RPMI8226 (cell line): ENCODE measurements at regions not wholly inside any gene's neighbourhood (a gene's known extent, or its start where the extent isn't known, plus 50 kb on each side); places are given as distances from the start of the nearest gene placed in this dataset.

ENCODE experiments used
- DNase-seq: peaks from one replicate; pipeline ENCODE4 v3.0.0-alpha.2; 2015

DNA sequence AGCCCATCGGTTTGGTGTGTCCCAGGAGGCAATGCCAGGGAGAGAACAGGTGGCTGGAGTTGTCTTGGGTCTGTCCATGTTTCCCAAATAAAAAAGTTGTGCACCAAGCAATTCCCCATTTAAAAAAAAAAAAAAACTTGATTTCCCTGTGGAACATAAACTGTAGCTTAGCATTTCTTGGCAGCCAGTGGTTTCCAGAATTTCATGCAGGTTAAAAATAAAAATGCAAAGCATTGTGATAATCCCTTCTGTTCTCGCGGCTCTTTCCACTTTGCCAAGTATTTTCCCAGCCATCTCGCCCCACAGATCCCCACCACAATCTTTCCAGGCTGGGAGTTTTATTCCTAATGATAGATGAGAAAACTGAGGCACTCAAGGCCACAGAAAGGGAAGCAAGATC is 51.4 kb upstream of the MSX1 start:
- no peak for DNase-seq

DNA sequence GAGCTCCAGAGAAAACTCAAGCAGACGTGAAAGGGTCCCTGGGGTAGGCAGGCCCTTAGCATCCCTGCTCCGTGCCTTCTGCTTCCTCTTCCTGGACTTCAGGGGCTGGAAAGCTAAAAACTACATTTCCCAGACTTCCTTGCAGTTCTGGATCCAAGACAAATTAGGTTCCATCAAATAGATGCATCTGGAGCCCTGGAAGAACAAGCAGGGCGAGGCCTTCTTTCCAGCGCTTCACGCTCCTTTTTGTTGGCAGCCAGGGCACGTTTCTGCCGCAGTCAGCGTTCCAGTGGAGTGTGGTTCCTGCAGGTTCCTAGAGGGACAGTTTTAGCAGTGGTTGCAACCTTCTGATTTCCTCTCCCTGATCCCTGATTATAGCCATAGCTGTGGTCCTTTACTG is 53.6 kb upstream of the MSX1 start:
- no peak for DNase-seq

DNA sequence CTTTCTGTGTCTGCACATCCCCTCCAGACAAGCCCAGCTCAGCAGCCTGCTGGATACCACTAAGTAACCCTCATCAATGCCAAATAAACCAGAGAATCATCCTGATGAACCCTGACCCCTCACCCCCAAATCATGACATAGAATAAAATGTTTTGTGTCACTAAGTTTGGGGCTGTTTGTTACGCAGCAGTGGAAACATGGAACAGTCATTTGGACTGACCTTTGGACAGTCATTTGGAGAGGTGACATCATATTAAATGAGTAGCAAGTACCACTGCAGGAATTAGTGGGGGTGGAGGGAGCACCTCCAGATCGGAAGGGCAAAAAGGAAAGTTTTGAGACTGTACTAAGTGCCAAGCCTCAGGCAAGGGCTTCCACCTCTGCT is 55.6 kb upstream of the MSX1 start:
- DNase-seq = no peak

DNA sequence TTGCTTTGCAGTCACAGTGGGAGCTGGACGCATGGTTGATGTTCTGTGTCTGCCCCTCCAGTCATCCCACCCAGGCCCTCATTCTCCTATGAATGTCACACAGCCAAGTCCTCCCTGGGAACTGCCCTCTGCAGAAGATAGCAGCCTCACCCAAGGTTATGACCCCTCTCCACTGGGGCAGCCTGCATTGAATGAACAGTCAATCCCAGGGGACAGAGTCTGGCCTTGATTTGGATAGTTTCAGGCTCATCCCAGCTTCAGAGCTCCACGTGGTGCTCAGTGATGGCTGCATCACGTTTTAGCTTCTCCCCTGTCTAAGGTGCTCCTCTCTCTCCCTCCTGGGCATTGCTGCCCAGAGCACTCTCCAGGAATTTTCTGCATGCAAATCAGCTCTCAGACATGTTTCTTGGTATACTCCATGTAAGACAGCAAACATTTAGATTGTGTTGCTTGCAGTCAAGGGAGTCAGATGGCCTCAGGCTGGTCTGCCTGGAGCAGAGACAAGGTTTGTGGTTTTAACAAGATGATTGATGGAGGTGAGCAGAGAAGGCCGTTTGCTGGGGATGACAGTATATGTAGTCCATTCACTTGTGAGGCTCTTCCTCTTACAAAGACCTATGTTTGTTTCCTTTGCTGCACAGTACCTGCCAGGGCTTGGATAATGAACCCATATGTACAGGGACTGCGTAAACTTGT is 56.1 kb upstream of the MSX1 start:
- no peak for DNase-seq

DNA sequence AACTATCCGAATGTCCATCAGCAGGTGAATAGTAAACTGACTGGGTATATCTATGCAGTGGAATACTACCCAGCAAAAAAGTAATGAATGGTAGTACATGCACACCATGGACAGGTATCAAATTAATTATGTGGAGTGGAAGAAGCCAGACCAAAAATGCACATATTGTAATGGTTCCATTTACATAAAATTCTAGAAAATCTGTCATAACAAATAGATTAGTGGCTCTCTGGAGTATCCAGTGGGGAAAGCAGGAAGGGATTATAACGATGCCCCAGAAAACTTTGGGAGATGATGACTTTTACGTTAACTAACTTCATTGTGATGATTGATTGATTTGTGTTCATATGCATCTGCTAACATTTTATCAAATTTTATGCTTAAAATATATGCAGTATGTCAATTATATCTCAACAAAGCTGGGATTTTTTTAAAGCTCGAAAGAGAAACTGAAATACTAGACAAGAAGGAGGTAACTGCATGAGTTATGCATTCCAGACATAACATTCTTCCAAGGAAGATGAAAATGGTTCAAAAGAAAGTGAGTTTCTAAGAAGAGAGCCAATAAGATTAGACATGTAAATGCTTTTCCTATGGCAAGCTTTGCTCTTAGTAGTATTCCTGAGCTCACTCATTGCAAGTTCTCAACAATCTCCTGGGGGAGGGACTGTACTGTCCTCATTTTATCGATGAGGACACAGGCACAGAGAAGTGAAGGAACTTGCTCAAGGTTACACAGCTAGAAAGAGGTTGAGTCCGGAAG is 58.6 kb upstream of the MSX1 start:
- no peak for DNase-seq

DNA sequence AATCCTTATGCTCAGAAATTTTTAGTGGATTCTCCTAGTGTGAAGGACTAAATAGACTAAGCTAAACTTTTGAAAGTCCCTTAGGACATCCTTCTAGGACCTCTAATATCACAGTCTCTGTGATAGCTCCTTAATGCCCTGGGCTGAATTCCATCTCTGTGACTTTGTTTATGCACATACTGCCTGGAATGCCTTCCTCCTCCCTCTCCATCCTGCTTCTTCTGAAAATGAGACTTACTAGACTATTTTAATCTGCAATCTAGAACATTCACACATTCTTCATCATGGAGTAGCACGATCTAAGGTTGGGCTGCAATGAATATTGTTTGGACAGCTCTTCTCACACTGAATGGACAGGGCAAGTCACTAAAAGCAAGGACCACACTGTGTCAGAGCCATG is 65.0 kb upstream of the MSX1 start:
- no peak for DNase-seq

DNA sequence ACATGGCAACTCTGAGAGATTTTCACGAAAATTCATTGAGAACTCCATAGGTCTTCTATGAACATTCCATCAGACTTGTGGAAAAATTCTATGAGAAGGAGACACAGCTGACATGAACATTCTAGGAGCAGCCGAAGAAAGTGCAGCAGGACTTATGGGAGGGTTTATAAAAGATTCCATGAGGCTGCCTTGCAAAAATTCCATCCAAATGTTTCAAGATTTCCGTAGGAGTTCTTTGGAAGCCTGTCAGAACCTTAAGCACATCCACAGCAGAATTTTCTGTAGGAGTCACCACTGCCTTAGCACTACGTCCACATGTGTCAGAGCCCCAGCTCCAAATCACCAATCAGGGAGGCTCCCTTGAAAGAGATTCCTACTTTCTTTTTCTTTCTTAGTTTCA is 67.0 kb upstream of the MSX1 start:
- no peak for DNase-seq

DNA sequence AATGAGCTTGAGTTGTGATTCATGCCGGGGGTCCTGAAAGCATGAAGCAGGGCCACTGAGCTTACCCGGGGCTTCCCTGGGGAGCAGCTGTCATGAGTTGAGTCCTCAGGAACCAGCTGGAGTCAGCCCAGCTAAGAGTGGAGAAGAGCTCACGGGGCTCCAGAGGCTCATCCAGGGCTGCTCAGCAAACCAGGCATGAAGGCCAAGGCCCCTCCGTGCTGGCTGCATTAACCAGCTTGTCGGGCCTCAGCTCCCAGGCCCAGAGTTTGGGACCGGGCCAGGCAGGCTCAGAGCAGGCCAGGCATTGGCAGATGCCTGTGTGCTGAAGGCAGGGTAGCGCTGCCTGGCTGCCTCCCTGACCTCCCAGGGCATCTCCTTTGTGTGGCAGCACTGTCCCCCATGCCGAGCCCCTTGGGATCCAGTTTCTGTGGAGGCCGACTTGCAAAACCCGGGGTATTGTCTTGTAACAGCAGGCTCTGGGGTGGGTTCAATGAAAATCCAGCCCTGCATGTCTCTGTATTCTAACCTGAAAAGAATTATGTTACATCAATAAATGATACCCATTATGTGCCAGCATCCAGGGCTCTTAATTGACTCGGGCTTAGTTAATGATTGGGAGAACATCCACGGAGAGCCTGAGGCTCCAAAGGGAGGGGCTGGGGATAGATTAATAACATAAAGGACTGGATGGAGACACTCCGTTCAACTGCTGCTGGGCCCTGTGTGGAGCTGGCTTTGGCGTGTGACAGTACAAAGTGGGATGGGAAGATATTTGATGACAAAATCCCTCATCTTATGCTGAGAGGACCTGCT is 68.0 kb upstream of the MSX1 start:
- no peak for DNase-seq

DNA sequence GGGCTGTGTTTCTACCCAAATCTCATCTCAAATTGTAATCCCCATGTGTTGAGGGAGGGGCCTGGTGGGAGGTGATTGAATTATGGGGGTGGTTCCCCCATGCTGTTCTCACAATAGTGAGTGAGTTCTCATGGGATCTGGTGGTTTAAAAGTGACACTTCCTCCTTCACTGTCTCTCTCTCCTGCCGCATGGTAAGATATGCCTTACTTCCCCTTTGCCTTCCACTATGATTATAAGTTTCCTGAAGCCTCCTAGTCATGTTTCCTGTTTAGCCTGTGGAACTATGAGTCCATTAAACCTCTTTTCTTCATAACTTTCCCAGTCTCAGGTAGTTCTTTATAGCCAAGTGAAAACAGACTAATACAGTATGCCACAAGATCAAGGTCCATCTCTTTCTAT is 70.0 kb upstream of the MSX1 start:
- DNase-seq = no peak

DNA sequence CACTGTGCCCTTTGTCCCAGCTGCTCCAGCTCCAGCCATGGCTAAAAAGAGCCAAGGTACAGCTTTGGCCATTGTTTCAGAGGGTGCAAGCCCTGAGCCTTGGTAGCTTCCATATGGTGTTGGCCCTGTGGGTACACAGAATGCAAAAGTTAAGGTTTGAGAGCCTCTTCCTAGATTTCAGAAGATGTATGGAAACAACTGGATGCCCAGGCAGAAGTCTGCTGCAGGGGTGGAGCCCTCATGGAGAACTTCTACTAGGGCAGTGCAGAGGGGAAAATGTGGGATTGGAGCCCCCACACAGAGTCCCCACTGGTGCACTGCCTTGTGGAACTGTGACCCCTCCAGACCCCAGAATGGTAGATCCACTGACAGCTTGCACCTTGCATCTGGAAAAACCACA is 70.9 kb upstream of the MSX1 start:
- no peak for DNase-seq

DNA sequence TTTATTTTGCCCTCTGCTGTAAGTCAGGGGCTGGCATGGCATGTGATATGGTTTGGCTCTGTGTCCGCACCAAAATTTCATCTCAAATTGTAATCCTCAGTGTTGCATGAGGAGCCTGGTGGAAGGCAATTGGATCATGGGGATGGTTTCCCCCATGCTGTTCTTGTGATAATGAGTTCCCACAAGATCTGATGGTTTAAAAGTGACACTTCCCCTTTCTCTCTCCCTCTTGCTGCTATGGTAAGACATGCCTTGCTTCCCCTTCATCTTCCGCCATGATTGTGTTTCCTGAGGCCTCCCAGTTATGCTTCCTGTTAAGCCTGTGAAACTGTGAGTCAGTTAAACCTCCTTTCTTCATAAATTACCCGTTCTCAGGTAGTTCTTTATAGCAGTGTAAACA is 72.0 kb upstream of the MSX1 start:
- DNase-seq = no peak

DNA sequence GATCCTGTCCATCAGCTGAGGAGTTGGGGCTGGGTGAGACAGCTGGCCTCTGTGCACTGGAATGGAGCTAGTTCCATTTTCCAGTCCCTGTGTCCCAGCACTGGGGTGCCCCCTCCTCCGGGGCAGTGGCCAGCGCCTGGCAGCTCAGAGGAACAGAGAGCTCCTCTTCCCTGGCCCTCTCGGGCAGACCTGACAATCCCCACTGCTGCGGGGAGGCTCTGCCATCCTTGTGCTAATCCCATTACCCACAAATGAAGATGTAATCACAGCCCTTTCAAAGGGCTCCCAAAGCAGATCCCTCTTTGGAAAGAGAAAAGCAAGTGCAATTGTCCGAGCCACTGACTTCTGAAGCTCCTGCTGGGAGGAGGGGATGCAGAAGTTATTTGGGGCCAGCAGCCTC is 75.1 kb upstream of the MSX1 start:
- no peak for DNase-seq

DNA sequence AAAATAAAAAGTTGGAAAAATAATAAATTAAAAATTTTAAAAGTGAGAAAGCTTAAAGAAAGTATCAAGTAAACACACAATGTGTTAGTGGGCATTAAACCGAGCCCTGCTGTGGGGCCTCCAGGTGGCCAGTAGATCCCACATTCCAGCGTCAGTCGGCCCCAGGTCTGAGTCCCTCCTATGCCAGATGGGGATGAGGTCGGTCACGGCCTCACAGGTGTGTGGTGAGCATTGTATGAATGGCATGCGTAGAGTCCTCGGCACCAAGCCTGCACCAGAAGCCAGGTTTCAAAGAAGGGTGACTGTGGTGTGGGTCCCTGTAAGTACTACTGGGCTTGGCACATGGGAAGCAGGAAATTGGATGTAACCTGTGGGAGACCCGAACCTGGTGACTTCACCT is 75.6 kb upstream of the MSX1 start:
- DNase-seq = no peak

DNA sequence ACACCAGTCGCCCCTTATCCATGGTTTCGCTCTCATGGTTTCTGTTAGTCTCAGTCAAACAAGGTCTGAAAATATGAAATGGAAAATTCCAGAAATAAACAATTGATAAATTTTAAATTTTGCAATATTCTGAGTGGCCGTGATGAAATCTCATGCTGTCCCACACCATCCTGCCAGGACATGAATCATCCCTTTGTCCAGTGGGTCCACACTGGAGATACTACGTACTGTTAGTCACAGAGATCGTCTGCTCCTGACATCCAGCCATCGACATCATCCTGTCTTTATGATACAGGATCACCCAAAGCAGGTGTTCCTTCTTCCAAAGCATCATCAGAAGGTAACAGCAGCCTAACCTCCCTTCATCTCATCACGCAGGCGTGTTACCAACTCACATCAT is 76.5 kb upstream of the MSX1 start:
- DNase-seq = no peak

DNA sequence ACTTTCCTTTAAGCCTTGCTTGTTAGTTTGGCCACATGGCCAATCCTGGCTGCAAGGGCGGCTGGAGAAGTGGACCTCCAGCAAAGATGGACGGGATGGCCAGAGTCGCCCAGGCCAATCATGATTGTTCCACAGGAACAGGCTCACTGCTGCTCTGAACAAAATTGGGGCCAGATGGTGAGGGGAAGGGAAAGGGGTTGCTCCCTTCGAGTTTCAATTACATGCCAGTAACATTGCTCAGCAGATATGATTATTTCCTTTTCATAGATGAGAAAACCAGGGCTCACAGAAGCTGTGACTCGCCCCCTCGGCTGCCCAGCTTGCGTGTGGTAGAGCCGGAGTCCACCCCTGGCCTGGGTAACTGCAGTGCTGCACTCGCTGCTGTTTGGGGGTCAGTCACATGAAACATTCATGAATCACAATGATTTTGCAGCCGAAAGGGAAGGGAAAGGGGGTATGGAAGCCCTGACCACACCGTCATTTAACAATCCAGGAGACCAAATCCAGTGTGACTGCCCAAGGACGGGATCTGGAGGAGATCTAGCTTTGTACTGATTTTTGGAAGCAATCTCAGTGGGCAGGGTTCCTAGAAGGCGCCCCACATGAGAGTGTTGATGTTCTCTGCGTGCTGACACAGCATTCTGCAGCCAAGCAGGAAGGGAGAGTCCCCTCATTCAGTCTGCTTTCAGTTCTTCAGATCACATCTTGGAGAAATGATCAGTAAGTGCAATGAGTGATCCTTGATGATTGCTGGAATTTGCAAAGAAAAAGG is 77.3 kb upstream of the MSX1 start:
- DNase-seq = no peak

DNA sequence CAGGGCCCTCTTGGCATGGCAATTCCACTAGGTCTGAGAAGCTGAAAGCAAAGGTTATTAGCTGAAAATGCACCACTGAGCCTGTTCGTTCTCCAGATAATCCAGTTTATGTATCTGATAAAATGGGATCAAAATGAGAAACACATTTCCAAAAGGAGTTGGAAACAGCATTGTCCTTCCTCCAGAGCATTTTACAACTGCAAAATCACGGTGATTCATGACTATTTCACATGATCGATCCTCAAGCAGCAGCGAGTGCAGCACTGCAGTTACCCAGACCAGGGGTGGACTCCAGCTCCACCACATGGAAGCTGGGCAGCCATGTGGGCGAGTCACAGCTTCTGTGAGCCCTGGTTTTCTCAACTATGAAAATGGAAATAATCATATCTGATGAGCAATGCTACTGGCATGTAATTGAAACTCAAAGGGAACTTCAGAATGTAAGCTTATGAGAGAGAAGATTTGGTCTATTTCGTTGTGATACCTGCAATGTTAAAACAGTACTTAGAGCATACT is 78.7 kb upstream of the MSX1 start:
- DNase-seq = no peak

DNA sequence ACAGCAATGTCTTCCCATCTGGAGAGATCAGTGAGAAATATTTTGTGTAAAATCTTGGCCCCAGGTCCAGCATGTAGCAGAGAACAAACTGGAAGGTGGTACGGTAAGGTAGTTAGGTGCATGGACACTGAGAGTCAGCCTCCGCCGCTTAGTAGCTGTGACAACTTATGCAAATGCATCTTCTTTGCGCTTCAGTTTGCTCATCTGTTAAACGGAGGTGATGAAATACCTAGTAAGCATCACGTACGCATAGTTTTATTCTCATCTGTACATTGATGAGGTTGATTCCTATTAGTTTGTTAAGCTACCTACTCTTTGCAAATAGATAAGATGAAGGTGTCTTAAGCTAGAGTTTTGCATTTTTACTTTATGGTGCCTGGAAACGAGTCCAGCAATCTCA is 80.0 kb upstream of the MSX1 start:
- no peak for DNase-seq

DNA sequence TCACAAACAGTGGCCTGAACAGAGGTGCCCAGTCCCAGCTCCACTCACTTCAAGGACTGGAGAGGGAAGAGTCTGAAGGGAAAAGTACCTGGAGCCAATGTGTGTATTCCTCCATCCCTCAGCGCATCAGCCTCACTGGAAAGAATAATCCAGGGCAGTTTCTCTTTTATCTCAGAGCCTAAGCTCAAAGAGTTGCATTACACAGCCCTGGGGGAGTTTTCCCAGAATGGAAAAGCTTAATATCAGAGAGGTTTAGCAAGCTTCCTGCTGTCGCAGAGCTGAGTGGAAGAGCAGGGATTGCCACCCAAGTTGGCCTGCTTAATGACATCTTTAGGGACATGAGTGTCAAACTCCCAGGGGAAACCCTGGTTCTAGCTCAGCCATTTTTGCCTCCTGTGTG is 80.4 kb upstream of the MSX1 start:
- no peak for DNase-seq

DNA sequence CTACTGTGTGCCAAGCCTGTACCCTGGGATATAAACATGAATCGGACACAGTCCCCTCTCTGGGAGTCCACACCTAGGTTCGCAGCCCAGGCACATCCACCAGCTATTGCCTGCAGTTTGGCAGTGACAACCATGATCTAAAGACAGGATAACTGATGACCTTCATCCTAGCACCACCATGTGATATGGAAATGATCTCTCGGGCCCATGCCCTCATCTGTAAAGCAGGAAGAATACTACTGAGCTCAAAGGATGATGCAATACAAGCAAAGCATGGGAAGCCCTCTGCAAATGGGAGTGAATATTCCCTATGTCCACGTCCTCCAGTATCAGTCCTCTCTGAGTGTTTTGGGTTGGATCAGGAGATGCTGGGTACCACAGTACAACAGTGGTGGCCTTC is 80.9 kb upstream of the MSX1 start:
- no peak for DNase-seq

DNA sequence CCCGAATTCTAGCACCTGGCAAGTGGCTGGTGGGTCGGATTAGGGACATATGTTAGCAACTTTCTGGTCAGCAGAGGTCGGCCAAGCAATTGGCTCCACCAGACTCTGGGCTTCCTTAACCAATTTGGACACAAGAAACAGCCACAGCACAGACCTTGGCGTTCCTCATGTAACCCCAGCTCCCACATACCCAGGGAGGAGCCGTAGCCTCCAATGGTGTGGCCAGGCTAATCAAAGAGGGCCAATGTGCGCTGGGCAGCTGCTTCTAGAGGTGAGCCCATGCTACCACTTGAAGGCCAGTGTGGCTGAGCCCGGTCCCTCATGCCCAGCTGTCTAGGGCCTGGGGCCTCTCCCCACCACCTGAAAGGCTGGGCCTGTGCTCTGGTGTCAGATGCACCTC is 82.5 kb upstream of the MSX1 start:
- DNase-seq = no peak

DNA sequence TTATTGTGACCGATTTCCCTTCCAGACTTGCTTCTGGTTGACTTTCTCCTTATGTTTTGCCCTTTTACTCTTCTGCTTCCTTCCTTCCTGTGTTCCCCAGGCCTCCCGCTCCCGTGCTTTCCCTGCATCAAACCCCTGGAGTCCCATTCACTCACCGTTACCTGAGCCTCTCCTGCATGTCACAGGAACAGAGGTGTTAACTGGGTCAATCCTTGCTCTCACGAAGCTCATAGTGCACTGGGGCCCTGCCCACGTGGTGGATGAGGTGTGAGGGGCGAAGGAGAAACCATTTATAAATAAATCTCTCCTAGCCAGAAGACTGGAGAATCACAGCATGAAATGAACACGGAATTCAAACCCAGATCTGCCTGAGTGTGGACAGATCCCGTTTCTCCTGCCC is 83.1 kb upstream of the MSX1 start:
- DNase-seq = no peak

DNA sequence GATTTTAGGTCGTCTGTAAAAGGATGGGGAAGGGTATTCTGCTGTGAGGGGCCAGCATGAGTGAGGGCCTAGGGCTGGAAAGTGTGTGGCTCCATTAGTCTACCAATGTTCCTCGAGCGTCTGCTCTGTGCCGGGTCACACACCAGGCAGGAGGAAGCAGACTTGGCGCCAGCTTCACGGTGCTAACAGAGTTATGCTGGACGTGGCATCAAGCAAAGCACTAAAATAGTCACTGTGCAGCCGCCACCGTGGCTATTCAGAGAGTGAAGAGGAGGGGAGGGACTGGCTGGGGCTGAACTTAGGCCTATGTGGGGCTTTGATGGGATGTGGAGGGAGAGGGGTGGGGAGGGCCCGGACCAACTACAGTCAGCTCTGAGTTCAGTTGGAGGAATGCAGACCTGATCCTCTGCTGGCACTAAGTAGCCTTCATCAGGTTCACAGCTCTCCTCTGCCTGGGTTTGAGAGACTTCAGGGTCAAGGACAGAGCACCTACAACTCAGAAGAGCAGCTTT is 83.9 kb upstream of the MSX1 start:
- DNase-seq = no peak

DNA sequence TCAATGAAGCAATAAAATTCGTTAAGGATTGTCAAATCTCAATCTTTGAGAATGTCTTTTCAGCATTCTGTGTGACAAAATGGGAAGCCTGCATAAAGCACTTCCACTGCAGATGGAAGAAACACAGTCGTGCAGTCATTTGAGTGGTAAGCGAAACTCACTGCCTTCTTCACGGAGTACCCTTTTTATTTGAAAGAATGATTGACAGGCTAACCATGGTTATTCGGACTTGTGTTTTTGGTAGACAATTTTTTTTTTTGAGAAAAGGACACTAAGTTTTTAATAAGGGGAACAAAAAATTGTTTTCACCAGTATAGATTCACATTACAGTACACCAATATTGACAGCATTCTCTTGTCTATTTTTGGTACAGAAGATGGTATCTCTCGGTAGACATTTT is 86.9 kb upstream of the MSX1 start:
- no peak for DNase-seq
